ENCODE measurements at regions not wholly inside any gene's neighbourhood (a gene's known extent, or its start where the extent isn't known, plus 50 kb on each side); places are given as distances from the start of the nearest gene placed in this dataset.

- H3K9me3 ChIP-seq (ENCODE audit: control insufficient read depth in 2 of 2, insufficient read depth in 1 of 2, low read depth in 1 of 2, low read length in 1 of 2), result peaks cover 0 to 6% of the 10 kb centered on the region in 2 donors
Observed at GRCh38 chr10:78533098-78533497, 499.4 kb downstream of the RPS24 start.

GRCh38 chr10:78533776-78534175 lies 500.1 kb downstream of the RPS24 start:
- DNase-seq (no peak), FAIRE-seq (no peak)
- H3K27ac ChIP-seq (ENCODE audit: low read depth in 1 of 3, low read length in 2 of 3), result no peak overlapping the region
- WGBS, 3 donors, result 81 to 88% (median 84%) methylated on average over 5 of the region's 5 CpGs
- peaks cover 0 to 6% of the 10 kb centered on the region in 2 donors for H3K9me3 ChIP-seq (ENCODE audit: control insufficient read depth in 2 of 2, insufficient read depth in 1 of 2, low read depth in 1 of 2, low read length in 1 of 2)
- H3K4me3 ChIP-seq (ENCODE audit: low read depth in 1 of 3, low read length in 3 of 3), result no peak overlapping the region
- H3K36me3 ChIP-seq (ENCODE audit: control insufficient read depth in 3 of 3, insufficient read depth in 2 of 3, low read depth in 1 of 3, low read length in 3 of 3), result no peaks in the 10 kb centered on the region
- peaks cover 0 to 20% (median 0%) of the 10 kb centered on the region in 3 donors for H3K4me1 ChIP-seq (ENCODE audit: control insufficient read depth in 3 of 3, insufficient read depth in 2 of 3, low read depth in 1 of 3, low read length in 2 of 3)
- H3K27me3 ChIP-seq (ENCODE audit: control insufficient read depth in 3 of 3, insufficient read depth in 3 of 3, low read length in 3 of 3), result no peaks in the 10 kb centered on the region

More at GRCh38 chr10:78533098-78533497, 499.4 kb downstream of the RPS24 start:
- no peaks in the 10 kb centered on the region for H3K27me3 ChIP-seq (ENCODE audit: control insufficient read depth in 3 of 3, insufficient read depth in 3 of 3, low read length in 3 of 3)
- H3K36me3 ChIP-seq (ENCODE audit: control insufficient read depth in 3 of 3, insufficient read depth in 2 of 3, low read depth in 1 of 3, low read length in 3 of 3), result no peaks in the 10 kb centered on the region
- no peak overlapping the region for H3K4me3 ChIP-seq (ENCODE audit: low read depth in 1 of 3, low read length in 3 of 3)
- DNase-seq (no peak), FAIRE-seq (no peak)
- WGBS, 3 donors, result 68 to 86% (median 80%) methylated on average over 5 of the region's 5 CpGs
- H3K4me1 ChIP-seq (ENCODE audit: control insufficient read depth in 3 of 3, insufficient read depth in 2 of 3, low read depth in 1 of 3, low read length in 2 of 3), result peaks cover 0 to 20% (median 0%) of the 10 kb centered on the region in 3 donors
- no peak overlapping the region for H3K27ac ChIP-seq (ENCODE audit: low read depth in 1 of 3, low read length in 2 of 3)

- Histone ChIP-seq H3K36me3 (ENCODE audit: control insufficient read depth in 3 of 3, insufficient read depth in 2 of 3, low read depth in 1 of 3, low read length in 3 of 3) (no peaks in the 10 kb centered on the region), H3K27ac (ENCODE audit: low read depth in 1 of 3, low read length in 2 of 3) (no peak overlapping the region), H3K4me3 (ENCODE audit: low read depth in 1 of 3, low read length in 3 of 3) (no peak overlapping the region), H3K4me1 (ENCODE audit: control insufficient read depth in 3 of 3, insufficient read depth in 2 of 3, low read depth in 1 of 3, low read length in 2 of 3) (peaks cover 0 to 24% (median 4%) of the 10 kb centered on the region in 3 donors), H3K27me3 (ENCODE audit: control insufficient read depth in 3 of 3, insufficient read depth in 3 of 3, low read length in 3 of 3) (no peaks in the 10 kb centered on the region), H3K9me3 (ENCODE audit: control insufficient read depth in 2 of 2, insufficient read depth in 1 of 2, low read depth in 1 of 2, low read length in 1 of 2) (peaks cover 0 to 6% of the 10 kb centered on the region in 2 donors)
- DNase-seq (peak; percentile 69 to 83), FAIRE-seq (no peak)
- 45 to 77% (median 53%) methylated on average over 4 of the region's 4 CpGs for WGBS, 3 donors
Observed at GRCh38 chr10:78535716-78536218, 502.1 kb downstream of the RPS24 start.

- 88 to 98% (median 93%) methylated on average over 5 of the region's 5 CpGs for WGBS, 3 donors
- Histone ChIP-seq H3K27ac (ENCODE audit: low read depth in 1 of 3, low read length in 2 of 3) (no peak overlapping the region), H3K36me3 (ENCODE audit: control insufficient read depth in 3 of 3, insufficient read depth in 2 of 3, low read depth in 1 of 3, low read length in 3 of 3) (no peaks in the 10 kb centered on the region)
Observed at GRCh38 chr10:78537018-78537417, 503.4 kb downstream of the RPS24 start.

GRCh38 chr10:78539247-78539766 lies 505.6 kb downstream of the RPS24 start:
- Histone ChIP-seq H3K36me3 (ENCODE audit: control insufficient read depth in 3 of 3, insufficient read depth in 2 of 3, low read depth in 1 of 3, low read length in 3 of 3) (no peaks in the 10 kb centered on the region), H3K27me3 (ENCODE audit: control insufficient read depth in 3 of 3, insufficient read depth in 3 of 3, low read length in 3 of 3) (no peaks in the 10 kb centered on the region), H3K9me3 (ENCODE audit: control insufficient read depth in 2 of 2, insufficient read depth in 1 of 2, low read depth in 1 of 2, low read length in 1 of 2) (no peaks in the 10 kb centered on the region), H3K27ac (ENCODE audit: low read depth in 1 of 3, low read length in 2 of 3) (no peak overlapping the region), H3K4me1 (ENCODE audit: control insufficient read depth in 3 of 3, insufficient read depth in 2 of 3, low read depth in 1 of 3, low read length in 2 of 3) (peaks cover 0 to 42% (median 20%) of the 10 kb centered on the region in 3 donors), H3K4me3 (ENCODE audit: low read depth in 1 of 3, low read length in 3 of 3) (no peak overlapping the region)
- DNase-seq, result no peak
- no peak for FAIRE-seq
- WGBS, 3 donors, result 69 to 74% (median 70%) methylated on average over 7 of the region's 7 CpGs

More at GRCh38 chr10:78537018-78537417, 503.4 kb downstream of the RPS24 start:
- no peak for DNase-seq
- Histone ChIP-seq H3K27me3 (ENCODE audit: control insufficient read depth in 3 of 3, insufficient read depth in 3 of 3, low read length in 3 of 3) (no peaks in the 10 kb centered on the region), H3K4me1 (ENCODE audit: control insufficient read depth in 3 of 3, insufficient read depth in 2 of 3, low read depth in 1 of 3, low read length in 2 of 3) (peaks cover 0 to 28% (median 13%) of the 10 kb centered on the region in 3 donors), H3K9me3 (ENCODE audit: control insufficient read depth in 2 of 2, insufficient read depth in 1 of 2, low read depth in 1 of 2, low read length in 1 of 2) (no peaks in the 10 kb centered on the region), H3K4me3 (ENCODE audit: low read depth in 1 of 3, low read length in 3 of 3) (no peak overlapping the region)
- FAIRE-seq, result no peak

- Histone ChIP-seq H3K4me3 (ENCODE audit: low read depth in 1 of 3, low read length in 3 of 3) (no peak overlapping the region), H3K27me3 (ENCODE audit: control insufficient read depth in 3 of 3, insufficient read depth in 3 of 3, low read length in 3 of 3) (no peaks in the 10 kb centered on the region), H3K9me3 (ENCODE audit: control insufficient read depth in 2 of 2, insufficient read depth in 1 of 2, low read depth in 1 of 2, low read length in 1 of 2) (no peaks in the 10 kb centered on the region), H3K27ac (ENCODE audit: low read depth in 1 of 3, low read length in 2 of 3) (no peak overlapping the region), H3K36me3 (ENCODE audit: control insufficient read depth in 3 of 3, insufficient read depth in 2 of 3, low read depth in 1 of 3, low read length in 3 of 3) (no peaks in the 10 kb centered on the region), H3K4me1 (ENCODE audit: control insufficient read depth in 3 of 3, insufficient read depth in 2 of 3, low read depth in 1 of 3, low read length in 2 of 3) (peaks cover 0 to 40% (median 20%) of the 10 kb centered on the region in 3 donors)
- no peak for FAIRE-seq
- no peak for DNase-seq
- WGBS, 3 donors, result 55 to 65% (median 56%) methylated on average over 2 of the region's 2 CpGs
Observed at GRCh38 chr10:78540355-78541076, 506.9 kb downstream of the RPS24 start.

- DNase-seq (no peak), FAIRE-seq (no peak)
- Histone ChIP-seq H3K4me1 (ENCODE audit: control insufficient read depth in 3 of 3, insufficient read depth in 2 of 3, low read depth in 1 of 3, low read length in 2 of 3) (peaks cover 0 to 29% (median 20%) of the 10 kb centered on the region in 3 donors), H3K9me3 (ENCODE audit: control insufficient read depth in 2 of 2, insufficient read depth in 1 of 2, low read depth in 1 of 2, low read length in 1 of 2) (no peaks in the 10 kb centered on the region), H3K4me3 (ENCODE audit: low read depth in 1 of 3, low read length in 3 of 3) (no peak overlapping the region), H3K27ac (ENCODE audit: low read depth in 1 of 3, low read length in 2 of 3) (peak overlapping the region in 1 of 3 donors; percentile 86), H3K36me3 (ENCODE audit: control insufficient read depth in 3 of 3, insufficient read depth in 2 of 3, low read depth in 1 of 3, low read length in 3 of 3) (no peaks in the 10 kb centered on the region), H3K27me3 (ENCODE audit: control insufficient read depth in 3 of 3, insufficient read depth in 3 of 3, low read length in 3 of 3) (no peaks in the 10 kb centered on the region)
- WGBS, 3 donors, result 24 to 32% (median 32%) methylated on average over 4 of the region's 4 CpGs
Observed at GRCh38 chr10:78541481-78542140, 507.9 kb downstream of the RPS24 start.

GRCh38 chr10:78542141-78542489 lies 508.5 kb downstream of the RPS24 start:
- Histone ChIP-seq H3K36me3 (ENCODE audit: control insufficient read depth in 3 of 3, insufficient read depth in 2 of 3, low read depth in 1 of 3, low read length in 3 of 3) (no peaks in the 10 kb centered on the region), H3K4me1 (ENCODE audit: control insufficient read depth in 3 of 3, insufficient read depth in 2 of 3, low read depth in 1 of 3, low read length in 2 of 3) (peaks cover 0 to 29% (median 20%) of the 10 kb centered on the region in 3 donors), H3K4me3 (ENCODE audit: low read depth in 1 of 3, low read length in 3 of 3) (no peak overlapping the region), H3K9me3 (ENCODE audit: control insufficient read depth in 2 of 2, insufficient read depth in 1 of 2, low read depth in 1 of 2, low read length in 1 of 2) (no peaks in the 10 kb centered on the region), H3K27me3 (ENCODE audit: control insufficient read depth in 3 of 3, insufficient read depth in 3 of 3, low read length in 3 of 3) (no peaks in the 10 kb centered on the region), H3K27ac (ENCODE audit: low read depth in 1 of 3, low read length in 2 of 3) (peak overlapping the region in 1 of 3 donors; percentile 86)
- peak in 1 of 2 donors; percentile 55 for DNase-seq
- no peak for FAIRE-seq
- 22 to 47% (median 32%) methylated on average over 6 of the region's 6 CpGs for WGBS, 3 donors
